Caco-2 (cell line): ENCODE measurements at regions not wholly inside any gene's neighbourhood (a gene's known extent, or its start where the extent isn't known, plus 50 kb on each side); places are given as distances from the start of the nearest gene placed in this dataset.

Source experiments
- BruUV-seq: library from RNA; stranded (reverse); fragments of 400-500 nt; replicated peaks from 2 replicates; lab custom pipeline; 2021; lab: Mats Ljungman, UMichigan
- CTCF ChIA-PET: fragments of 300-600 bp; sonication (Branson Sonifier 250); formaldehyde crosslinking; loops from one replicate; lab custom pipeline; 2022; ENCODE audit warnings: antibody characterized with exemption; lab: Charles Lee
- POLR2A ChIA-PET: fragments of 300-600 bp; sonication (Branson Sonifier 250); formaldehyde crosslinking; loops from one replicate; lab custom pipeline; 2022; ENCODE audit warnings: antibody characterized with exemption; lab: Charles Lee
- DNase-seq, 2 experiments: peaks; one replicate each; pipeline versions ENCODE4 v3.0.0 to v3.0.0-alpha.2; 2020 to 2022
- H3K27me3 ChIP-seq: replicated peaks from 2 replicates; pipeline ENCODE4 v1.6.0; 2011; ENCODE audit warnings: low read length; ENCODE audit not compliant: control insufficient read depth, insufficient read depth
- H3K36me3 ChIP-seq: 2 replicates; pipeline ENCODE4 v1.5.1; 2011; ENCODE audit warnings: low read length; ENCODE audit not compliant: control insufficient read depth, insufficient read depth
- H3K4me1 ChIP-seq: fragments of 250-450 bp; sonication (Bioruptor Pico); 2 replicates; pipeline ENCODE4 v1.5.1; 2020; ENCODE audit warnings: mild to moderate bottlenecking
- H3K4me3 ChIP-seq: 2 replicates; pipeline ENCODE4 v1.5.1; 2011; ENCODE audit warnings: low read depth, mild to moderate bottlenecking, control low read depth, low read length
- H3K9me3 ChIP-seq: fragments of 250-450 bp; sonication (Bioruptor Pico); 2 replicates; pipeline ENCODE4 v1.5.1; 2020; ENCODE audit warnings: mild to moderate bottlenecking, moderate library complexity
- H3K27ac Mint-ChIP-seq: one replicate; pipeline ENCODE4 v1.8.0; 2022; ENCODE audit warnings: mixed read lengths; ENCODE audit not compliant: unreplicated experiment
- H3K27me3 Mint-ChIP-seq: one replicate; pipeline ENCODE4 v1.8.0; 2022; ENCODE audit warnings: mixed read lengths; ENCODE audit not compliant: insufficient read depth, unreplicated experiment
- H3K36me3 Mint-ChIP-seq: one replicate; pipeline ENCODE4 v1.8.0; 2022; ENCODE audit warnings: mild to moderate bottlenecking, mixed read lengths; ENCODE audit not compliant: insufficient read depth, unreplicated experiment
- H3K4me1 Mint-ChIP-seq: one replicate; pipeline ENCODE4 v1.8.0; 2022; ENCODE audit warnings: low read depth, mixed read lengths; ENCODE audit not compliant: unreplicated experiment
- H3K4me3 Mint-ChIP-seq: one replicate; pipeline ENCODE4 v1.8.0; 2022; ENCODE audit warnings: mild to moderate bottlenecking, moderate library complexity, mixed read lengths; ENCODE audit not compliant: unreplicated experiment
- H3K9me3 Mint-ChIP-seq: one replicate; pipeline ENCODE4 v1.8.0; 2022; ENCODE audit warnings: mixed read lengths; ENCODE audit not compliant: unreplicated experiment
- CTCF ChIP-seq, 2 experiments: fragments of 200-600 bp in 1 of 2; IDR thresholded peaks; 1 replicate in 1 of 2; 2 replicates in 1 of 2; pipeline versions ENCODE4 v1.5.1 to v1.8.0; 2011 to 2022; ENCODE audit warnings: antibody characterized with exemption in 1 of 2, control low read depth in 1 of 2, inconsistent platforms in 1 of 2, low read depth in 1 of 2, low read length in 1 of 2, mild to moderate bottlenecking in 1 of 2, moderate library complexity in 1 of 2; ENCODE audit not compliant: insufficient read depth in 1 of 2, severe bottlenecking in 1 of 2, unreplicated experiment in 1 of 2
- intact Hi-C: fragments of 100-400 bp; cut with micrococcal nuclease; formaldehyde crosslinking; loops from one replicate; pipeline ENCODE4 v1.10.0; 2022; ENCODE audit not compliant: unreplicated experiment

DNA sequence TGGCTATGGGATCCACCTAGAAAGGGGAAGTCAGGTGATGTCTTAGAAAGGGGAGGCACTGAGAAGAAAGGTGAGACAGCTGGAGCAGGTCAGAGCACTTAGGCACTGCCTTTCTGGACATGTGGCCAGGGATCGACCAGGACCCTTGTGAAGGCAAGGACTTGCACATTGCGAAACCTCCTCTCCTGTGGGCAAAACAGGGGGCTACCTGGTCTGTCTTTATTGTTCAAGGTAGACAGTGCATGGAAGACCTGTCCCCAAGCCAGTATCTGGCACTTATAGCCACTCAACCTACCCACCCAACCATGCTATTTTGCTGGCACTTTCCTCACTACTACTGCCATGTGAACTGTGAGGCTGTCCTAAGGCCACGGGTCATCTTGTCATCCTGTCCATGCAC is 67.2 kb downstream of the NAV1 start:
- no peak for TF ChIP-seq CTCF (IDR thresholded peaks at IDR 0.05; ENCODE audit: insufficient read depth in 1 of 2, low read depth in 1 of 2, low read length in 1 of 2, severe bottlenecking in 1 of 2, unreplicated experiment in 1 of 2)
- H3K27me3 Mint-ChIP-seq: peaks cover 14% of the 10 kb centered on the region

DNA sequence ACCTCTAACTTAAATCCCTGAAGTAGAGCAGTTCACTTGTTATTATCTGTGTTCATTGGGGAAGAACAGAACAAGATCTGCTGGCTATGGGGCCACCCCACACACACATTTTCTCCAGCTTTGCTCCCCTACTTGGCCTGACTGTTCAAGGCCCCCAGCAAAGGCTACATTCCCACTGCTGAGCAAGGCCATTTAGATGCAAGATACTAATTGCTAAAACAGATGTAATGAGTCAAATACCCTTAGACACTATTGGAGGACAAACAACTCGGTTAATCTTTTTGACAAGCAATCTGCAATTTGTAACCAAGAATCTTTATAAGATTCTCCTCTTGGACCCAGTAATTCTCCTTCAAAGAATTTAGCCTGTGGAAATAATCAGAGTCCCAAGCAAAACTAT is 67.7 kb downstream of the NAV1 start:
- Mint-ChIP-seq H3K9me3 (no peaks in the 10 kb centered on the region), H3K4me3 (no peak overlapping the region), H3K27me3 (peaks cover 16% of the 10 kb centered on the region), H3K27ac (no peak overlapping the region), H3K36me3 (no peaks in the 10 kb centered on the region), H3K4me1 (peaks cover 7% of the 10 kb centered on the region)
- POLR2A ChIA-PET: no interaction called here
- no peak for DNase-seq
- no peak for TF ChIP-seq CTCF (IDR thresholded peaks at IDR 0.05; ENCODE audit: insufficient read depth in 1 of 2, low read depth in 1 of 2, low read length in 1 of 2, severe bottlenecking in 1 of 2, unreplicated experiment in 1 of 2)
- no peak overlapping the region for H3K4me3 ChIP-seq
- H3K27me3 ChIP-seq: peaks cover 3% of the 10 kb centered on the region
- intact Hi-C loops: no loop called here
- no TSS peak for BruUV-seq
- H3K4me1 ChIP-seq: no peaks in the 10 kb centered on the region
- H3K36me3 ChIP-seq: no peaks in the 10 kb centered on the region
- no peaks in the 10 kb centered on the region for H3K9me3 ChIP-seq
- CTCF ChIA-PET: no interaction called here

More for the DNA sequence above, 67.2 kb downstream of the NAV1 start:
- H3K4me3 ChIP-seq: no peak overlapping the region
- Mint-ChIP-seq H3K36me3 (no peaks in the 10 kb centered on the region), H3K4me3 (no peak overlapping the region), H3K27ac (no peak overlapping the region), H3K4me1 (peaks cover 7% of the 10 kb centered on the region), H3K9me3 (no peaks in the 10 kb centered on the region)
- H3K4me1 ChIP-seq: no peaks in the 10 kb centered on the region
- H3K36me3 ChIP-seq: no peaks in the 10 kb centered on the region
- H3K27me3 ChIP-seq: peaks cover 3% of the 10 kb centered on the region
- CTCF ChIA-PET: no interaction called here
- no peaks in the 10 kb centered on the region for H3K9me3 ChIP-seq
- intact Hi-C loops: no loop called here
- POLR2A ChIA-PET: no interaction called here
- no peak for DNase-seq
- no TSS peak for BruUV-seq

GRCh38 chr1:201608635-201609395 is 69.9 kb downstream of the NAV1 start:
- TF ChIP-seq CTCF (IDR thresholded peaks at IDR 0.05; ENCODE audit: insufficient read depth in 1 of 2, low read depth in 1 of 2, low read length in 1 of 2, severe bottlenecking in 1 of 2, unreplicated experiment in 1 of 2): no peak
- CTCF ChIA-PET: interaction anchor here (1.3 kb wide), 1 partner anchor 186 kb away, joined by 4 read pairs; no protein-coding TSS in a partner anchor
- no peak for DNase-seq
- Mint-ChIP-seq H3K4me3 (no peak overlapping the region), H3K36me3 (no peaks in the 10 kb centered on the region), H3K9me3 (no peaks in the 10 kb centered on the region), H3K4me1 (peaks cover 7% of the 10 kb centered on the region), H3K27ac (no peak overlapping the region), H3K27me3 (peaks cover 20% of the 10 kb centered on the region)
- H3K36me3 ChIP-seq: no peaks in the 10 kb centered on the region
- peaks cover 3% of the 10 kb centered on the region for H3K27me3 ChIP-seq
- no peaks in the 10 kb centered on the region for H3K4me1 ChIP-seq
- BruUV-seq: no TSS peak
- POLR2A ChIA-PET: no interaction called here
- H3K4me3 ChIP-seq: no peak overlapping the region
- no peaks in the 10 kb centered on the region for H3K9me3 ChIP-seq
- intact Hi-C loops: no loop called here
